ENCODE measurements at regions not wholly inside any gene's neighbourhood (a gene's known extent, or its start where the extent isn't known, plus 50 kb on each side); places are given as distances from the start of the nearest gene placed in this dataset.

- TF ChIP-seq, protein P1, sequence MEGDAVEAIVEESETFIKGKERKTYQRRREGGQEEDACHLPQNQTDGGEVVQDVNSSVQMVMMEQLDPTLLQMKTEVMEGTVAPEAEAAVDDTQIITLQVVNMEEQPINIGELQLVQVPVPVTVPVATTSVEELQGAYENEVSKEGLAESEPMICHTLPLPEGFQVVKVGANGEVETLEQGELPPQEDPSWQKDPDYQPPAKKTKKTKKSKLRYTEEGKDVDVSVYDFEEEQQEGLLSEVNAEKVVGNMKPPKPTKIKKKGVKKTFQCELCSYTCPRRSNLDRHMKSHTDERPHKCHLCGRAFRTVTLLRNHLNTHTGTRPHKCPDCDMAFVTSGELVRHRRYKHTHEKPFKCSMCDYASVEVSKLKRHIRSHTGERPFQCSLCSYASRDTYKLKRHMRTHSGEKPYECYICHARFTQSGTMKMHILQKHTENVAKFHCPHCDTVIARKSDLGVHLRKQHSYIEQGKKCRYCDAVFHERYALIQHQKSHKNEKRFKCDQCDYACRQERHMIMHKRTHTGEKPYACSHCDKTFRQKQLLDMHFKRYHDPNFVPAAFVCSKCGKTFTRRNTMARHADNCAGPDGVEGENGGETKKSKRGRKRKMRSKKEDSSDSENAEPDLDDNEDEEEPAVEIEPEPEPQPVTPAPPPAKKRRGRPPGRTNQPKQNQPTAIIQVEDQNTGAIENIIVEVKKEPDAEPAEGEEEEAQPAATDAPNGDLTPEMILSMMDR (IDR thresholded peaks at IDR 0.05), result no peak
- TF ChIP-seq POLR2A (IDR thresholded peaks at IDR 0.05), result no peak
Measured at GRCh38 chr3:189502256-189502655, 128.9 kb upstream of the TP63 start.
